NCI-H2081 (cell line): ENCODE measurements at regions not wholly inside any gene's neighbourhood (a gene's known extent, or its start where the extent isn't known, plus 50 kb on each side); places are given as distances from the start of the nearest gene placed in this dataset.

Source experiments
- DNase-seq, 2 experiments: peaks; one replicate each; lab custom pipeline; 2025; lab: John Stamatoyannopoulos, UW

GRCh38 chr15:56307180-56307579 lies 58.0 kb upstream of the TEX9 start:
- DNase-seq = peak; percentile 92 to 99

DNA sequence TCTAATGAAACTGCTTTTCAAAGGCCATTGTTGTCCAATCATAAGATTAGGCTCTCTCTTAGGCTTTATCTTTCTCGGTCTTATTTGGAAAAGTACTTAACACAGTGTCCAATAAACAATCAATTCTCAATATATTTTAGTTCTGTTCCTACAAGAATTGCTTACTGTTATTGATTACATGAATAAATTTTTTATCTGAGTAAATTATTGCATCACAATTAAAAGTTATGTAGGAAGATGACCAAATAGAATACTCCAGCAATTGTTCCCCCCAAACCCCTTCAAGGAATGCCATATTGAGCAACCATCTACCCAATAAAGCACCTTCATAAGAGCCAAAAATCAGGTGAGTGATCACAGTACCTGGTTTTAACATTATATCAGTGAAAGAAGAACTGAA lies 55.0 kb upstream of the RFX7 start:
- DNase-seq = no peak

- DNase-seq = peak in 1 of 2 experiments; percentile 11
Observed at GRCh38 chr15:56295433-56295832, 51.8 kb upstream of the RFX7 start.

DNA sequence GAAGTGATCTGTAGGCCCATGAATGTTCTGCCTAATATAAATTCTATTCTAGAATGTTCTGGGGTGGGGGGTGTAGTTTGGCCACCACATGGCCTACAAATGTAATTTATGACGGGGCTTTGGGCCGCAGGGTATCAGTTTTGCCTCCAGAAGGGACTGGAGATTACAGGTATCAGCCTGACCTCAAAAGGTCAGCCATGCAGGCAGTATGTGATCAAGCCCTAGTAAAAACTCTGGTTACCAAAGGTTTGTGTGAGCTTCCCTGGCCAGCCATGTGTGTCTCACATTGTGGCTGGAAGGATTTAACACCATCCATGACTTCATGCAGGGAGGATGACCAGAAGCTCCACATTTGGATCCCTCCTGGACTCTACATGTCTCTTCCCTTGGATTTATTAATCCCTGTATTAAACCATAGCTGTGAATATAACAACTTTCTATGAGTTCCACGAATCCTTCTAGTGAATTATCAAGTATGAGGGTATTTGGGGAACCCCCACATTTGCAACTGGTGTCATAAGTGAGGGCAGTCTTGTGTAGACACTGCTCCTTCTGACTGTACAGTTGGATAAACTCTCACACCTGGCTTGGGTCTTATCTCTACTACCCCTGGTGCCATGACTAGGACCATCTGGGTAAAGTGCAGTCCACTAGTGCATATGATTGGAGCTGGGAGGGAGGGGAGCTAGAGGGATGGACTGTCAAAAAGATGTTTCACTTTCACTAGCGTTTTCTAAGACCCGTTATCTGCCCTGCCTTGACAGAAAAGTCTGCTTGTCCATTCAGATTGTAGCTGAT lies 50.0 kb upstream of the RFX7 start:
- no peak for DNase-seq
